GM23338 (cell line): ENCODE measurements at regions not wholly inside any gene's neighbourhood (a gene's known extent, or its start where the extent isn't known, plus 50 kb on each side); places are given as distances from the start of the nearest gene placed in this dataset.

Experiments used
- ATAC-seq: fragments of 200-7000 bp; cut with Tn5 transposase; 3 replicates; pipeline ENCODE4 v1.9.1; 2020
- DNase-seq: peaks from one replicate; pipeline ENCODE4 v3.0.0-alpha.2; 2015; ENCODE audit warnings: low spot score
- H2AFZ ChIP-seq: fragments of 200-600 bp; sonication (generic); 2 replicates; pipeline ENCODE4 v1.8.0; 2016; ENCODE audit warnings: antibody characterized with exemption, mild to moderate bottlenecking, moderate library complexity
- H3F3A ChIP-seq: fragments of 200-600 bp; sonication (generic); replicated peaks from 2 replicates; pipeline ENCODE4 v1.8.0; 2017; ENCODE audit warnings: antibody characterized with exemption, mixed run types, low read depth
- H3K27ac ChIP-seq: fragments of 200-600 bp; sonication (generic); 2 replicates; pipeline ENCODE4 v1.6.1; 2016; ENCODE audit warnings: low read depth
- H3K27me3 ChIP-seq: fragments of 200-600 bp; sonication (generic); 2 replicates; pipeline ENCODE4 v1.8.0; 2016; ENCODE audit warnings: mild to moderate bottlenecking, mixed run types, moderate library complexity; ENCODE audit not compliant: insufficient read depth
- H3K36me3 ChIP-seq: fragments of 200-600 bp; sonication (generic); 2 replicates; pipeline ENCODE4 v1.8.0; 2016; ENCODE audit warnings: mild to moderate bottlenecking; ENCODE audit not compliant: insufficient read depth
- H3K4me1 ChIP-seq: fragments of 200-600 bp; sonication (generic); 2 replicates; pipeline ENCODE4 v1.8.0; 2016; ENCODE audit warnings: mild to moderate bottlenecking, moderate library complexity; ENCODE audit not compliant: insufficient read depth
- H3K4me2 ChIP-seq: fragments of 200-600 bp; sonication (generic); 2 replicates; pipeline ENCODE4 v1.7.1; 2017; ENCODE audit warnings: mixed run types
- H3K4me3 ChIP-seq: fragments of 200-600 bp; sonication (generic); 2 replicates; pipeline ENCODE4 v1.6.1; 2016; ENCODE audit warnings: mixed run types
- H3K79me2 ChIP-seq: fragments of 200-600 bp; sonication (generic); replicated peaks from 2 replicates; pipeline ENCODE4 v1.8.0; 2017; ENCODE audit warnings: mild to moderate bottlenecking; ENCODE audit not compliant: insufficient read depth
- H3K9me2 ChIP-seq: fragments of 200-600 bp; sonication (generic); 2 replicates; pipeline ENCODE4 v1.8.0; 2017; ENCODE audit not compliant: insufficient read depth
- H4K20me1 ChIP-seq: fragments of 200-600 bp; sonication (generic); replicated peaks from 2 replicates; pipeline ENCODE4 v1.8.0; 2017; ENCODE audit warnings: mild to moderate bottlenecking; ENCODE audit not compliant: insufficient read depth
- H3K27ac Mint-ChIP-seq: 2 replicates; pipeline ENCODE4 v1.8.0; 2020; ENCODE audit warnings: inconsistent platforms, mild to moderate bottlenecking, moderate library complexity, mixed read lengths
- H3K27me3 Mint-ChIP-seq: 3 replicates; pipeline ENCODE4 v1.8.0; 2022; ENCODE audit warnings: low read depth, mild to moderate bottlenecking, moderate library complexity, mixed read lengths, inconsistent platforms; ENCODE audit not compliant: insufficient read depth, poor library complexity
- H3K36me3 Mint-ChIP-seq: 3 replicates; pipeline ENCODE4 v1.8.0; 2021; ENCODE audit warnings: low read depth, mild to moderate bottlenecking, inconsistent platforms, moderate library complexity, mixed read lengths
- H3K4me1 Mint-ChIP-seq: 3 replicates; pipeline ENCODE4 v1.8.0; 2020; ENCODE audit warnings: mild to moderate bottlenecking, inconsistent platforms, mixed read lengths
- H3K4me3 Mint-ChIP-seq: 3 replicates; pipeline ENCODE4 v1.8.0; 2021; ENCODE audit warnings: moderate library complexity, mild to moderate bottlenecking, inconsistent platforms, mixed read lengths
- H3K9me3 Mint-ChIP-seq: 3 replicates; pipeline ENCODE4 v1.8.0; 2020; ENCODE audit warnings: moderate library complexity, mild to moderate bottlenecking, inconsistent platforms, mixed read lengths
- ETS1 ChIP-seq: IDR thresholded peaks from 2 replicates; pipeline ENCODE4 v1.6.1; 2016; ENCODE audit warnings: antibody characterized with exemption
- EZH2phosphoT487 ChIP-seq: fragments of 200-600 bp; sonication (generic); IDR thresholded peaks from one replicate; pipeline ENCODE4 v1.8.1; 2018; ENCODE audit warnings: antibody characterized with exemption; ENCODE audit not compliant: unreplicated experiment
- JUNB ChIP-seq: IDR thresholded peaks from one replicate; pipeline ENCODE4 v1.6.1; 2016; ENCODE audit warnings: antibody characterized with exemption; ENCODE audit not compliant: unreplicated experiment
- POLR2AphosphoS5 ChIP-seq: IDR thresholded peaks from 2 replicates; pipeline ENCODE4 v1.6.1; 2016; ENCODE audit warnings: antibody characterized with exemption, low read depth
- STAT1 ChIP-seq: IDR thresholded peaks from one replicate; pipeline ENCODE4 v1.6.1; 2016; ENCODE audit warnings: antibody characterized with exemption; ENCODE audit not compliant: unreplicated experiment
- ZNF114 ChIP-seq: fragments of 250-450 bp; sonication (Bioruptor Pico); IDR thresholded peaks from 2 replicates; pipeline ENCODE4 v1.5.0; 2020; ENCODE audit warnings: mild to moderate bottlenecking, moderate library complexity
- ZNF331 ChIP-seq: fragments of 250-450 bp; sonication (Bioruptor Pico); IDR thresholded peaks from 2 replicates; pipeline ENCODE4 v1.5.0; 2020; ENCODE audit warnings: low read depth, mild to moderate bottlenecking, moderate library complexity
- TF ChIP-seq, protein P1 (sequence below): fragments of 250-450 bp; sonication (Bioruptor Pico); IDR thresholded peaks from 2 replicates; pipeline ENCODE4 v1.5.0; 2020; ENCODE audit warnings: mild to moderate bottlenecking, moderate library complexity
- TF ChIP-seq, protein P2 (sequence below), 2 experiments: fragments of 200-600 bp in 1 of 2; sonication (generic) in 1 of 2; conservative IDR thresholded peaks; 2 replicates each; pipeline versions ENCODE4 v1.5.1 to v1.6.1; 2016 to 2017; ENCODE audit warnings: antibody characterized with exemption in 2 of 2, low read depth in 2 of 2, mild to moderate bottlenecking in 2 of 2, moderate library complexity in 1 of 2
- TF ChIP-seq, protein P3 (sequence below): IDR thresholded peaks from one replicate; pipeline ENCODE4 v1.6.1; 2018; ENCODE audit warnings: antibody characterized with exemption; ENCODE audit not compliant: unreplicated experiment

GRCh38 chr20:60713396-60713795 is 538.7 kb upstream of the CDH4 start:
- no peaks in the 10 kb centered on the region for H3K36me3 Mint-ChIP-seq
- no peaks in the 10 kb centered on the region for H3K36me3 ChIP-seq
- no peak overlapping the region for H2AFZ ChIP-seq
- H3K4me3 ChIP-seq: no peak overlapping the region
- peaks cover 12% of the 10 kb centered on the region; the same call in 2 of the 3 replicates for H3K4me1 Mint-ChIP-seq
- H3K4me2 ChIP-seq: no peak overlapping the region
- DNase-seq (no peak), ATAC-seq (no peak)
- H3K79me2 ChIP-seq: no peaks in the 10 kb centered on the region
- no peaks in the 10 kb centered on the region for H3K4me1 ChIP-seq
- H4K20me1 ChIP-seq: no peaks in the 10 kb centered on the region
- H3K27me3 ChIP-seq: no peaks in the 10 kb centered on the region
- no peak overlapping the region for H3K27ac ChIP-seq
- H3K9me3 Mint-ChIP-seq: peaks cover under 1% of the 10 kb centered on the region; the same call in 1 of the 3 replicates
- no peak overlapping the region for H3K27ac Mint-ChIP-seq
- H3K9me2 ChIP-seq: no peaks in the 10 kb centered on the region
- H3K27me3 Mint-ChIP-seq: peaks cover 5% of the 10 kb centered on the region
- no peak overlapping the region for H3K4me3 Mint-ChIP-seq
- no peak for TF ChIP-seq STAT1
- no peak for TF ChIP-seq ZNF114
- TF ChIP-seq JUNB: no peak
- TF ChIP-seq, protein P1, sequence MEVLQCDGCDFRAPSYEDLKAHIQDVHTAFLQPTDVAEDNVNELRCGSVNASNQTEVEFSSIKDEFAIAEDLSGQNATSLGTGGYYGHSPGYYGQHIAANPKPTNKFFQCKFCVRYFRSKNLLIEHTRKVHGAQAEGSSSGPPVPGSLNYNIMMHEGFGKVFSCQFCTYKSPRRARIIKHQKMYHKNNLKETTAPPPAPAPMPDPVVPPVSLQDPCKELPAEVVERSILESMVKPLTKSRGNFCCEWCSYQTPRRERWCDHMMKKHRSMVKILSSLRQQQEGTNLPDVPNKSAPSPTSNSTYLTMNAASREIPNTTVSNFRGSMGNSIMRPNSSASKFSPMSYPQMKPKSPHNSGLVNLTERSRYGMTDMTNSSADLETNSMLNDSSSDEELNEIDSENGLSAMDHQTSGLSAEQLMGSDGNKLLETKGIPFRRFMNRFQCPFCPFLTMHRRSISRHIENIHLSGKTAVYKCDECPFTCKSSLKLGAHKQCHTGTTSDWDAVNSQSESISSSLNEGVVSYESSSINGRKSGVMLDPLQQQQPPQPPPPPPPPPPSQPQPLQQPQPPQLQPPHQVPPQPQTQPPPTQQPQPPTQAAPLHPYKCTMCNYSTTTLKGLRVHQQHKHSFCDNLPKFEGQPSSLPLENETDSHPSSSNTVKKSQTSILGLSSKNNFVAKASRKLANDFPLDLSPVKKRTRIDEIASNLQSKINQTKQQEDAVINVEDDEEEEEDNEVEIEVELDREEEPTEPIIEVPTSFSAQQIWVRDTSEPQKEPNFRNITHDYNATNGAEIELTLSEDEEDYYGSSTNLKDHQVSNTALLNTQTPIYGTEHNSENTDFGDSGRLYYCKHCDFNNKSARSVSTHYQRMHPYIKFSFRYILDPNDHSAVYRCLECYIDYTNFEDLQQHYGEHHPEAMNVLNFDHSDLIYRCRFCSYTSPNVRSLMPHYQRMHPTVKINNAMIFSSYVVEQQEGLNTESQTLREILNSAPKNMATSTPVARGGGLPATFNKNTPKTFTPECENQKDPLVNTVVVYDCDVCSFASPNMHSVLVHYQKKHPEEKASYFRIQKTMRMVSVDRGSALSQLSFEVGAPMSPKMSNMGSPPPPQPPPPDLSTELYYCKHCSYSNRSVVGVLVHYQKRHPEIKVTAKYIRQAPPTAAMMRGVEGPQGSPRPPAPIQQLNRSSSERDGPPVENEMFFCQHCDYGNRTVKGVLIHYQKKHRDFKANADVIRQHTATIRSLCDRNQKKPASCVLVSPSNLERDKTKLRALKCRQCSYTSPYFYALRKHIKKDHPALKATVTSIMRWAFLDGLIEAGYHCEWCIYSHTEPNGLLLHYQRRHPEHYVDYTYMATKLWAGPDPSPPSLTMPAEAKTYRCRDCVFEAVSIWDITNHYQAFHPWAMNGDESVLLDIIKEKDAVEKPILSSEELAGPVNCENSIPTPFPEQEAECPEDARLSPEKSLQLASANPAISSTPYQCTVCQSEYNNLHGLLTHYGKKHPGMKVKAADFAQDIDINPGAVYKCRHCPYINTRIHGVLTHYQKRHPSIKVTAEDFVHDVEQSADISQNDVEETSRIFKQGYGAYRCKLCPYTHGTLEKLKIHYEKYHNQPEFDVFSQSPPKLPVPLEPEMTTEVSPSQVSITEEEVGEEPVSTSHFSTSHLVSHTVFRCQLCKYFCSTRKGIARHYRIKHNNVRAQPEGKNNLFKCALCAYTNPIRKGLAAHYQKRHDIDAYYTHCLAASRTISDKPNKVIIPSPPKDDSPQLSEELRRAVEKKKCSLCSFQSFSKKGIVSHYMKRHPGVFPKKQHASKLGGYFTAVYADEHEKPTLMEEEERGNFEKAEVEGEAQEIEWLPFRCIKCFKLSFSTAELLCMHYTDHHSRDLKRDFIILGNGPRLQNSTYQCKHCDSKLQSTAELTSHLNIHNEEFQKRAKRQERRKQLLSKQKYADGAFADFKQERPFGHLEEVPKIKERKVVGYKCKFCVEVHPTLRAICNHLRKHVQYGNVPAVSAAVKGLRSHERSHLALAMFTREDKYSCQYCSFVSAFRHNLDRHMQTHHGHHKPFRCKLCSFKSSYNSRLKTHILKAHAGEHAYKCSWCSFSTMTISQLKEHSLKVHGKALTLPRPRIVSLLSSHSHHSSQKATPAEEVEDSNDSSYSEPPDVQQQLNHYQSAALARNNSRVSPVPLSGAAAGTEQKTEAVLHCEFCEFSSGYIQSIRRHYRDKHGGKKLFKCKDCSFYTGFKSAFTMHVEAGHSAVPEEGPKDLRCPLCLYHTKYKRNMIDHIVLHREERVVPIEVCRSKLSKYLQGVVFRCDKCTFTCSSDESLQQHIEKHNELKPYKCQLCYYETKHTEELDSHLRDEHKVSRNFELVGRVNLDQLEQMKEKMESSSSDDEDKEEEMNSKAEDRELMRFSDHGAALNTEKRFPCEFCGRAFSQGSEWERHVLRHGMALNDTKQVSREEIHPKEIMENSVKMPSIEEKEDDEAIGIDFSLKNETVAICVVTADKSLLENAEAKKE (CRISPR knock-in tag): no peak
- no peak for TF ChIP-seq EZH2phosphoT487
- no peaks in the 10 kb centered on the region for H3F3A ChIP-seq

- no peaks in the 10 kb centered on the region for H3K36me3 ChIP-seq
- no peaks in the 10 kb centered on the region for H3K36me3 Mint-ChIP-seq
- peak; percentile 38 for DNase-seq
- peaks cover 4% of the 10 kb centered on the region; the same call in 1 of the 3 replicates for H3K9me3 Mint-ChIP-seq
- no peak overlapping the region for H3K27ac ChIP-seq
- no peaks in the 10 kb centered on the region for H3F3A ChIP-seq
- no peaks in the 10 kb centered on the region for H3K9me2 ChIP-seq
- peak; percentile 90 for ATAC-seq
- H3K27ac Mint-ChIP-seq: no peak overlapping the region
- H3K27me3 ChIP-seq: no peaks in the 10 kb centered on the region
- H3K79me2 ChIP-seq: no peaks in the 10 kb centered on the region
- H3K27me3 Mint-ChIP-seq: peaks cover 7% of the 10 kb centered on the region
- peaks cover 15% of the 10 kb centered on the region; the same call in 2 of the 3 replicates for H3K4me1 Mint-ChIP-seq
- no peak overlapping the region for H3K4me2 ChIP-seq
- H4K20me1 ChIP-seq: no peaks in the 10 kb centered on the region
- H3K4me3 ChIP-seq: no peak overlapping the region
- no peak overlapping the region for H2AFZ ChIP-seq
- no peak overlapping the region for H3K4me3 Mint-ChIP-seq
- no peaks in the 10 kb centered on the region; the same call in 1 of the 2 replicates for H3K4me1 ChIP-seq
- no peak for TF ChIP-seq ETS1
- TF ChIP-seq POLR2AphosphoS5: no peak
- TF ChIP-seq, protein P2, sequence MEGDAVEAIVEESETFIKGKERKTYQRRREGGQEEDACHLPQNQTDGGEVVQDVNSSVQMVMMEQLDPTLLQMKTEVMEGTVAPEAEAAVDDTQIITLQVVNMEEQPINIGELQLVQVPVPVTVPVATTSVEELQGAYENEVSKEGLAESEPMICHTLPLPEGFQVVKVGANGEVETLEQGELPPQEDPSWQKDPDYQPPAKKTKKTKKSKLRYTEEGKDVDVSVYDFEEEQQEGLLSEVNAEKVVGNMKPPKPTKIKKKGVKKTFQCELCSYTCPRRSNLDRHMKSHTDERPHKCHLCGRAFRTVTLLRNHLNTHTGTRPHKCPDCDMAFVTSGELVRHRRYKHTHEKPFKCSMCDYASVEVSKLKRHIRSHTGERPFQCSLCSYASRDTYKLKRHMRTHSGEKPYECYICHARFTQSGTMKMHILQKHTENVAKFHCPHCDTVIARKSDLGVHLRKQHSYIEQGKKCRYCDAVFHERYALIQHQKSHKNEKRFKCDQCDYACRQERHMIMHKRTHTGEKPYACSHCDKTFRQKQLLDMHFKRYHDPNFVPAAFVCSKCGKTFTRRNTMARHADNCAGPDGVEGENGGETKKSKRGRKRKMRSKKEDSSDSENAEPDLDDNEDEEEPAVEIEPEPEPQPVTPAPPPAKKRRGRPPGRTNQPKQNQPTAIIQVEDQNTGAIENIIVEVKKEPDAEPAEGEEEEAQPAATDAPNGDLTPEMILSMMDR (conservative IDR thresholded peaks at IDR 0.05; ENCODE audit: low read depth in 2 of 2): peak; percentile 20 to 55; a peak in 2 of 4 replicates
- TF ChIP-seq, protein P3, sequence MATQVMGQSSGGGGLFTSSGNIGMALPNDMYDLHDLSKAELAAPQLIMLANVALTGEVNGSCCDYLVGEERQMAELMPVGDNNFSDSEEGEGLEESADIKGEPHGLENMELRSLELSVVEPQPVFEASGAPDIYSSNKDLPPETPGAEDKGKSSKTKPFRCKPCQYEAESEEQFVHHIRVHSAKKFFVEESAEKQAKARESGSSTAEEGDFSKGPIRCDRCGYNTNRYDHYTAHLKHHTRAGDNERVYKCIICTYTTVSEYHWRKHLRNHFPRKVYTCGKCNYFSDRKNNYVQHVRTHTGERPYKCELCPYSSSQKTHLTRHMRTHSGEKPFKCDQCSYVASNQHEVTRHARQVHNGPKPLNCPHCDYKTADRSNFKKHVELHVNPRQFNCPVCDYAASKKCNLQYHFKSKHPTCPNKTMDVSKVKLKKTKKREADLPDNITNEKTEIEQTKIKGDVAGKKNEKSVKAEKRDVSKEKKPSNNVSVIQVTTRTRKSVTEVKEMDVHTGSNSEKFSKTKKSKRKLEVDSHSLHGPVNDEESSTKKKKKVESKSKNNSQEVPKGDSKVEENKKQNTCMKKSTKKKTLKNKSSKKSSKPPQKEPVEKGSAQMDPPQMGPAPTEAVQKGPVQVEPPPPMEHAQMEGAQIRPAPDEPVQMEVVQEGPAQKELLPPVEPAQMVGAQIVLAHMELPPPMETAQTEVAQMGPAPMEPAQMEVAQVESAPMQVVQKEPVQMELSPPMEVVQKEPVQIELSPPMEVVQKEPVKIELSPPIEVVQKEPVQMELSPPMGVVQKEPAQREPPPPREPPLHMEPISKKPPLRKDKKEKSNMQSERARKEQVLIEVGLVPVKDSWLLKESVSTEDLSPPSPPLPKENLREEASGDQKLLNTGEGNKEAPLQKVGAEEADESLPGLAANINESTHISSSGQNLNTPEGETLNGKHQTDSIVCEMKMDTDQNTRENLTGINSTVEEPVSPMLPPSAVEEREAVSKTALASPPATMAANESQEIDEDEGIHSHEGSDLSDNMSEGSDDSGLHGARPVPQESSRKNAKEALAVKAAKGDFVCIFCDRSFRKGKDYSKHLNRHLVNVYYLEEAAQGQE: no peak
- TF ChIP-seq ZNF331 (CRISPR knock-in tag): no peak
- TF ChIP-seq STAT1: no peak
- no peak for TF ChIP-seq JUNB
Measured at GRCh38 chr20:60715172-60715571, 536.9 kb upstream of the CDH4 start.
